Astrocyte of the spinal cord (primary cell): ENCODE measurements at regions not wholly inside any gene's neighbourhood (a gene's known extent, or its start where the extent isn't known, plus 50 kb on each side); places are given as distances from the start of the nearest gene placed in this dataset.

Experiments used
- DNase-seq: peaks from one replicate; pipeline ENCODE4 v3.0.0; 2011; ENCODE audit warnings: low read depth, low spot score
- H3K4me3 ChIP-seq: 2 replicates; pipeline ENCODE4 v1.5.1; 2011; ENCODE audit warnings: low read depth, mild to moderate bottlenecking, low read length, moderate library complexity
- in situ Hi-C: cut with HindIII; loops from 2 replicates; pipeline ENCODE4 v1.10.0; 2017; ENCODE audit warnings: low sequenced_read_pairs
- TF ChIP-seq, protein P1 (sequence below): IDR thresholded peaks from 2 replicates; pipeline ENCODE4 v1.5.1; 2012; ENCODE audit warnings: low read depth, mild to moderate bottlenecking, low read length, inconsistent platforms

DNA sequence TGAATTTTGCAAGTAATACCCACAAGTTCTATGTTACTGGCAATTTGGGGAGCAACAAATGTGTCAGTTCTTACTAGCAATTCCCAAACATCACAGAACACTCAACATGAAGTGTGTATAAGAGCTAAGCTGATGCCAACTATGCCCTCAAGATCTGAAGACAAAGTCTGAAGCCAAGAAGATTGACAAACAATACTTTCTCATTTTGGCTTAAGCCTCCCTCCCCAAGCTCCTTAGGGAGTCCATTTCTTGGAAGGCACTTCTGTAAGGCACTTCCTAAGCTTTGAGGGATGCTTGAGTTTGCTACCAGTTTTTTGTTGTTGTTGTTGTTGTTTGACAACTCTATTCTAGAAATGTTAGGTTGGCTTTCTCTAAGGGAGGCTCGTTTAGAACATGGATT lies 154.4 kb upstream of the ZNF644 start:
- H3K4me3 ChIP-seq: no peak overlapping the region
- in situ Hi-C loops: no loop called here
- TF ChIP-seq, protein P1, sequence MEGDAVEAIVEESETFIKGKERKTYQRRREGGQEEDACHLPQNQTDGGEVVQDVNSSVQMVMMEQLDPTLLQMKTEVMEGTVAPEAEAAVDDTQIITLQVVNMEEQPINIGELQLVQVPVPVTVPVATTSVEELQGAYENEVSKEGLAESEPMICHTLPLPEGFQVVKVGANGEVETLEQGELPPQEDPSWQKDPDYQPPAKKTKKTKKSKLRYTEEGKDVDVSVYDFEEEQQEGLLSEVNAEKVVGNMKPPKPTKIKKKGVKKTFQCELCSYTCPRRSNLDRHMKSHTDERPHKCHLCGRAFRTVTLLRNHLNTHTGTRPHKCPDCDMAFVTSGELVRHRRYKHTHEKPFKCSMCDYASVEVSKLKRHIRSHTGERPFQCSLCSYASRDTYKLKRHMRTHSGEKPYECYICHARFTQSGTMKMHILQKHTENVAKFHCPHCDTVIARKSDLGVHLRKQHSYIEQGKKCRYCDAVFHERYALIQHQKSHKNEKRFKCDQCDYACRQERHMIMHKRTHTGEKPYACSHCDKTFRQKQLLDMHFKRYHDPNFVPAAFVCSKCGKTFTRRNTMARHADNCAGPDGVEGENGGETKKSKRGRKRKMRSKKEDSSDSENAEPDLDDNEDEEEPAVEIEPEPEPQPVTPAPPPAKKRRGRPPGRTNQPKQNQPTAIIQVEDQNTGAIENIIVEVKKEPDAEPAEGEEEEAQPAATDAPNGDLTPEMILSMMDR: no peak
- DNase-seq: no peak

DNA sequence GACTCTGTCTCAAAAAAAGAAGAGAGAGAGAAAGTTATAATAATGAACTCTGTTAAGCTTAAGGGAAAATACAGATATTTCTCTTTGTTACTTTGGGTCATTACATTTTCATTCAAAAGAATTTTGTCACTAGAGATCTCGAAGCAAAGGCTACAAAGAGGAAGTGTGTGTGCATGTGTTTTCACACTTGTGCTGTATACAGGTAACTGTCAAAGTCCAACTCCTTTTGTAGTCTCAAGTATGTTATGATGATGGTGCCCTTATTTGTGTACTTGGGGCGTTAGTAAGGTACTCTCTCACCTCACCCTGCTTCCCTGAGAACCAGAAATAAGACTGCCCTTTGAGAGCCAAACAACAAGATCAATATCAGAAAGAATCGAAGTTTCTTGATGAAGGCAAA lies 152.9 kb upstream of the ZNF644 start:
- in situ Hi-C loops: no loop called here
- H3K4me3 ChIP-seq: no peak overlapping the region
- TF ChIP-seq, protein P1: no peak
- DNase-seq: no peak

DNA sequence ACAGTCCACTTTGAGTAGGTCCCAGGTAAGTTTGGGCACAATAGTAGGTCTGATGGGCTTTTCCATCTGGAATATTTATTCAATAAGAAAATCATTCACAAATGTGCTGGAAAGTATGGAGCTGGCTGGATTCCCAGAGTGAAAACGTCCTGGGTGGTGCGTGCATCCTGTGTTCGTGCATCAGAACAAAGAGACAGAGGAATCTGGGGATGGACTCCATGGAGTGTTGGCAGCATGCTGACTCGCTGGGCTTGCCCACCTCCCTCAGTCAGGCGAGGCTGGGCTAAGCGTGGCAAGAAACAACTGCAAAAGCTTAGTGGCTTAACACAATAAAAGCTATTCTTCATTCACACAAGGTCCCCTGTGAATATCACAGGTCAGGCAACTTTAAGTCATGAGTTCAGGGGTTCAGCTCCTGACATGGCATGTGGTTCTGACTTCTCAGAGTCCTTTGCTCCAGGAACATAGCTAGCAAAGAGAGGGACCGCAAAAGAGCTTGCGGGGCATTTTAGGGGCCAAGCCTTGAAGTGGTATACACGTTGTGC lies 151.6 kb upstream of the ZNF644 start:
- no peak for DNase-seq
- H3K4me3 ChIP-seq: no peak overlapping the region
- in situ Hi-C loops: no loop called here
- TF ChIP-seq, protein P1: no peak

DNA sequence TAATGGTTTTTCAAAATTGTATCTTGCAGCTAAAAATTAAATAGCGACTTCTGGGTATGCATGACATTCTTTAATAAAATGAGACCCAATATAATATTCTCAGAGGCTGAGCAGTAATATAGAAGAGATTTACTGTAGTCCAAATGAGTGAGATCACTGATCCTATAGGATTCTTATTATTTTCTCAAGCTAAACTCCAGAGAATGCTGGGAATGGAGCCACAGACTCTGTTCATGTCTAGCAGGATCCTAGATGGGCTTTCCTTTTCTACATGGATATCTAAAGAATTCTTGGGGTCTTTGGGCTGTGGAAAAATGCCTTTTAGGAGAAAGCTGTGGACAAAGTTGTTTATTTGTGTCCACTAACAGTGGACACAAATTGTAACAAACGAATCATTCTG lies 150.7 kb upstream of the ZNF644 start:
- TF ChIP-seq, protein P1: no peak
- in situ Hi-C loops: no loop called here
- no peak for DNase-seq
- no peak overlapping the region for H3K4me3 ChIP-seq

DNA sequence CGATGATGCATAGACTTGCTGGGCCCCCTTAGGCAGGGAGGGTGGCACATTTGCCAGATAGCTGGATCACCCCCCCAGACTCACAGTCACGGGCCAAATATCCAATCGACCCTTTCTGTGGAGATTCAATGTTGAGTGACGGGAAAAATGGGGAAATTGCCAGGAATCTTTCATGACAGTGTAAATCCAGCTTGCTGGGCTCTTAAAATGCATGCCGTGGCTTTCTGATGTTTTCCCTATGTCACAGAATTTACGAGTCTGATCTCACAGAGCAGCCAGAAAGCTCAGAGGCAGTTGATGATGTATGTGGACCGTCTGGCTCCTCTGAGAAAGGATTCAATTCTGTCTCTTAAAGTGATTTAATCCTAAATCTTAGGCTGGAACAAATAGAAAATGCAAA lies 150.1 kb upstream of the ZNF644 start:
- TF ChIP-seq, protein P1: no peak
- DNase-seq: no peak
- no peak overlapping the region for H3K4me3 ChIP-seq
- in situ Hi-C loops: no loop called here

DNA sequence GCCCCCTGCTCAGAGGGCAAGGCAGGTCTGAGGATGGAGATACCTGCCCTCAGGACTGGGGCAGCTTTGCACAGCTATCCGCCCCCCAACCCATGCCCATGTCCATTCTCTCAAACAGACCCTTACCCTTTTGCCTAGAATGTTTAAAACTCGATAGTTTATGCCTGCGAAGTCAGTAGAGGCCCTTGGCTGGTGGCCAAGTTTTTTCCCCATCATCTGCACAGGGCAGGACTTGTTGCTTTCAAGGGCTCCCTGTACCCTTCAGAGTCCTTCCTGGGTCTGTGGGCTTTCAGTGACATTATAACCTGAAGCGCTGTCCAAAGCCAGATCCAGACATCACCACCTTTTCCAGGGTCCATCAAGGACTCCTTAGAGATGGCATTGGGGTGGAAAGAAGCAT lies 148.7 kb upstream of the ZNF644 start:
- no peak overlapping the region for H3K4me3 ChIP-seq
- no peak for DNase-seq
- in situ Hi-C loops: no loop called here
- TF ChIP-seq, protein P1: no peak
